ENCODE measurements at regions not wholly inside any gene's neighbourhood (a gene's known extent, or its start where the extent isn't known, plus 50 kb on each side); places are given as distances from the start of the nearest gene placed in this dataset. TPM values are rescaled to one million over a fixed set of nuclear protein-coding genes. Genes with fewer than 3 reads are reported as not detected.

DNA sequence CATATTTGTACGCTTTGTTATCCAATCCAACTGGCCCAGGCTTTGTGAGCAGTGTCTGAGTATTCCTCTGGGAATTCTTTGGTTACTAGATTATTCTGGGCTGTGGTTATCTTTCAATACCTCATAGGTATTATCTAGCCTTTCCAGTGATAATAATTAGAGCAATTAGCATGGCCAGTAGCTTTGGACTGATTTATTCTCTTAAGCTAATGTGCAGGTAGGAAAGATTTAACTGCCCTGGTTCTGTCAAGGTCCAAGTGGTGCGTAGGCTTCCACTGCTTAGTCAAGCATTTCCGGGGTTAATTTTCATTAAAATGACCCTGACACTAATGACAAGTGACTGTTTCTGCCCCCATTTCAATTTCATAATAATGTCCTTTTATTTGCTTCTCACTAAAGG, 54.2 kb upstream of the PMFBP1 start:
- H3K79me2 ChIP-seq (ENCODE audit: insufficient read depth, low read length) = no peaks in the 10 kb centered on the region
- H3K4me2 ChIP-seq (ENCODE audit: insufficient read depth, low read length) = no peak overlapping the region
- H4K20me1 ChIP-seq (ENCODE audit: insufficient read depth, low read length) = no peaks in the 10 kb centered on the region
- TF ChIP-seq, protein P1, sequence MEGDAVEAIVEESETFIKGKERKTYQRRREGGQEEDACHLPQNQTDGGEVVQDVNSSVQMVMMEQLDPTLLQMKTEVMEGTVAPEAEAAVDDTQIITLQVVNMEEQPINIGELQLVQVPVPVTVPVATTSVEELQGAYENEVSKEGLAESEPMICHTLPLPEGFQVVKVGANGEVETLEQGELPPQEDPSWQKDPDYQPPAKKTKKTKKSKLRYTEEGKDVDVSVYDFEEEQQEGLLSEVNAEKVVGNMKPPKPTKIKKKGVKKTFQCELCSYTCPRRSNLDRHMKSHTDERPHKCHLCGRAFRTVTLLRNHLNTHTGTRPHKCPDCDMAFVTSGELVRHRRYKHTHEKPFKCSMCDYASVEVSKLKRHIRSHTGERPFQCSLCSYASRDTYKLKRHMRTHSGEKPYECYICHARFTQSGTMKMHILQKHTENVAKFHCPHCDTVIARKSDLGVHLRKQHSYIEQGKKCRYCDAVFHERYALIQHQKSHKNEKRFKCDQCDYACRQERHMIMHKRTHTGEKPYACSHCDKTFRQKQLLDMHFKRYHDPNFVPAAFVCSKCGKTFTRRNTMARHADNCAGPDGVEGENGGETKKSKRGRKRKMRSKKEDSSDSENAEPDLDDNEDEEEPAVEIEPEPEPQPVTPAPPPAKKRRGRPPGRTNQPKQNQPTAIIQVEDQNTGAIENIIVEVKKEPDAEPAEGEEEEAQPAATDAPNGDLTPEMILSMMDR (IDR thresholded peaks at IDR 0.05; ENCODE audit: extremely low read depth, low read depth, low read length) = no peak
- H2AFZ ChIP-seq (ENCODE audit: low read length) = no peak overlapping the region
- no peak overlapping the region for H3K27ac ChIP-seq (ENCODE audit: low read depth, low read length)
- H3K4me1 ChIP-seq (ENCODE audit: insufficient read depth, low read length) = no peaks in the 10 kb centered on the region
- no peaks in the 10 kb centered on the region for H3K27me3 ChIP-seq (ENCODE audit: insufficient read depth, low read length)
- no peaks in the 10 kb centered on the region for H3K9me3 ChIP-seq (ENCODE audit: low read depth, low read length)
- no peak overlapping the region for H3K4me3 ChIP-seq (ENCODE audit: insufficient read depth, low read length)
- H3K36me3 ChIP-seq (ENCODE audit: insufficient read depth, low read length) = no peaks in the 10 kb centered on the region
- DNase-seq (ENCODE audit: insufficient read length, low spot score, missing footprints) = no peak

DNA sequence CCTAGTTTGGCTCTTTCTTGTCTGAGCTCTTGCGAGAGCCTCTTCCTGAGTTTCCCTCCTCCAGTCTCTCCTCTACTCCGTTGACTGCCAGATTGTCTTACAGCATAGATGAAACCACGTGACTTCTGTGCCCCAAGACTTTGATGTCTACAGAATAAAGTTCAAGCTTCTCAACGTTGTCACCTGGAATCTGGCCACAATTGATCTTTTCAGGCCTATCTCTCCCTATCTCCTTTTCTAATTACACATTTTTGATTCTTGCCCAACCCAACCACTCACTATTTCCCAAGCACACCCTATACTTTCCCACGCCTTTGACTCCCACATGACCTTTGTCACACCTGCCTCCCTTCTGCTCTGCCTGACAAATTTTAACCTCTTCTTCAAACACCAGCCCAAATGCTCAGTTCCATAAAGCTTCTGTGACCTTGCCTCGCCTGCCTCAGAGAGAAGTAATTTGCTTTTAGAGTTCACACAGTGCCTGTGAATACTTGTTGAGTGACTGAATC, 52.4 kb upstream of the PMFBP1 start:
- TF ChIP-seq, protein P1 (IDR thresholded peaks at IDR 0.05; ENCODE audit: extremely low read depth, low read depth, low read length) = no peak
- H3K79me2 ChIP-seq (ENCODE audit: insufficient read depth, low read length) = no peaks in the 10 kb centered on the region
- no peaks in the 10 kb centered on the region for H3K36me3 ChIP-seq (ENCODE audit: insufficient read depth, low read length)
- H4K20me1 ChIP-seq (ENCODE audit: insufficient read depth, low read length) = no peaks in the 10 kb centered on the region
- H3K27ac ChIP-seq (ENCODE audit: low read depth, low read length) = no peak overlapping the region
- no peaks in the 10 kb centered on the region for H3K9me3 ChIP-seq (ENCODE audit: low read depth, low read length)
- no peak overlapping the region for H3K4me2 ChIP-seq (ENCODE audit: insufficient read depth, low read length)
- no peak for DNase-seq (ENCODE audit: insufficient read length, low spot score, missing footprints)
- H2AFZ ChIP-seq (ENCODE audit: low read length) = no peak overlapping the region
- no peaks in the 10 kb centered on the region for H3K27me3 ChIP-seq (ENCODE audit: insufficient read depth, low read length)
- no peak overlapping the region for H3K4me3 ChIP-seq (ENCODE audit: insufficient read depth, low read length)
- H3K4me1 ChIP-seq (ENCODE audit: insufficient read depth, low read length) = no peaks in the 10 kb centered on the region

DNA sequence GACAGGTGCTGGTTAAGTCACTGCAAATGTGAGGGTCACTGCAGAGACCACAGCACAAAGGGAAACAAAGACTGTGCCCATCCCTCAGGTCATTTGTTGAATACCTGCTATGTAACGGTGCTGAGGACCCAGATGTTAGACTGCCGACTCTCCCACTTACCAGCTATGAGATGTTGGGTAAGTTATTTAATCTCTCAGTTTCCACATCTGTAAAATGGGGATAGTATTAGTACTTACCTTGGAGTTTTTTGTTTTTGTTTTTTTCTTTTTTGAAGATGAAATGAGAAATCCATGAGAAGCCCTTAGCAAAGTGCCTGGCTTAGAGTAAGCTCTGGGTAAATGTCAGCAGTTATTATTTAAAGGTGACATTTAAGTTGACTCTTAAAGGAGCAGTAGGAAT, 50.5 kb upstream of the PMFBP1 start:
- Histone ChIP-seq H3K4me1 (ENCODE audit: insufficient read depth, low read length) (no peaks in the 10 kb centered on the region), H3K4me2 (ENCODE audit: insufficient read depth, low read length) (no peak overlapping the region), H3K9me3 (ENCODE audit: low read depth, low read length) (no peaks in the 10 kb centered on the region), H4K20me1 (ENCODE audit: insufficient read depth, low read length) (no peaks in the 10 kb centered on the region), H3K27ac (ENCODE audit: low read depth, low read length) (no peak overlapping the region), H3K36me3 (ENCODE audit: insufficient read depth, low read length) (no peaks in the 10 kb centered on the region), H3K79me2 (ENCODE audit: insufficient read depth, low read length) (no peaks in the 10 kb centered on the region), H3K4me3 (ENCODE audit: insufficient read depth, low read length) (no peak overlapping the region), H3K27me3 (ENCODE audit: insufficient read depth, low read length) (no peaks in the 10 kb centered on the region), H2AFZ (ENCODE audit: low read length) (no peak overlapping the region)
- DNase-seq (ENCODE audit: insufficient read length, low spot score, missing footprints) = no peak
- TF ChIP-seq, protein P1 (IDR thresholded peaks at IDR 0.05; ENCODE audit: extremely low read depth, low read depth, low read length) = no peak

Small RNAs in the stretch of these regions (small RNA-seq; reads per million reads assigned to genes)
- gene RF00026 (not detected), gene RNU7-90P (not detected)
